SK-N-SH (cell line): ENCODE measurements at regions not wholly inside any gene's neighbourhood (a gene's known extent, or its start where the extent isn't known, plus 50 kb on each side); places are given as distances from the start of the nearest gene placed in this dataset.

Experiments used
- CHD2 ChIP-seq: fragments of 150-350 bp; IDR thresholded peaks from 2 replicates; pipeline ENCODE4 v1.6.1; 2018; ENCODE audit warnings: low read length; ENCODE audit not compliant: partially characterized antibody
- EZH2phosphoT487 ChIP-seq: fragments of 200-600 bp; sonication (generic); IDR thresholded peaks from 2 replicates; pipeline ENCODE4 v1.6.1; 2017; ENCODE audit warnings: low read depth, mixed run types, mild to moderate bottlenecking, antibody characterized with exemption, moderate library complexity, borderline replicate concordance
- FOXM1 ChIP-seq: IDR thresholded peaks from 2 replicates; pipeline ENCODE4 v1.4.0; 2012; ENCODE audit warnings: low read depth, mild to moderate bottlenecking
- GATA2 ChIP-seq: sonication (generic); formaldehyde crosslinking; IDR thresholded peaks from 2 replicates; pipeline ENCODE4 v1.5.0; 2020; ENCODE audit warnings: mild to moderate bottlenecking, missing genetic modification reagents
- MXI1 ChIP-seq: IDR thresholded peaks from 2 replicates; pipeline ENCODE4 v1.6.1; 2012; ENCODE audit warnings: mild to moderate bottlenecking, low read depth, low read length, improper control_type of control experiment
- RAD21 ChIP-seq: IDR thresholded peaks from 2 replicates; pipeline ENCODE4 v1.6.1; 2012; ENCODE audit warnings: mild to moderate bottlenecking, low read length
- RCOR1 ChIP-seq: fragments of 150-350 bp; IDR thresholded peaks from 2 replicates; pipeline ENCODE4 v1.6.1; 2017; ENCODE audit warnings: antibody characterized with exemption, low read length
- RXRA ChIP-seq: IDR thresholded peaks from 2 replicates; pipeline ENCODE4 v1.4.0; 2012; ENCODE audit warnings: low read depth, mild to moderate bottlenecking, borderline replicate concordance
- SIN3A ChIP-seq: IDR thresholded peaks from 2 replicates; pipeline ENCODE4 v1.6.1; 2012; ENCODE audit warnings: low read depth, mild to moderate bottlenecking, low read length, moderate library complexity, borderline replicate concordance
- TAF1 ChIP-seq: IDR thresholded peaks from 2 replicates; pipeline ENCODE4 v1.6.1; 2012; ENCODE audit warnings: low read depth, mild to moderate bottlenecking, low read length, moderate library complexity, borderline replicate concordance
- TCF12 ChIP-seq: IDR thresholded peaks from 2 replicates; pipeline ENCODE4 v1.4.0; 2012
- YY1 ChIP-seq: IDR thresholded peaks from 2 replicates; pipeline ENCODE4 v1.4.0; 2012; ENCODE audit warnings: low read depth, mild to moderate bottlenecking
- TF ChIP-seq, protein P1 (sequence below): fragments of 200-600 bp; sonication (generic); IDR thresholded peaks from 2 replicates; pipeline ENCODE4 v1.6.1; 2017; ENCODE audit warnings: antibody characterized with exemption, mild to moderate bottlenecking, moderate library complexity

DNA sequence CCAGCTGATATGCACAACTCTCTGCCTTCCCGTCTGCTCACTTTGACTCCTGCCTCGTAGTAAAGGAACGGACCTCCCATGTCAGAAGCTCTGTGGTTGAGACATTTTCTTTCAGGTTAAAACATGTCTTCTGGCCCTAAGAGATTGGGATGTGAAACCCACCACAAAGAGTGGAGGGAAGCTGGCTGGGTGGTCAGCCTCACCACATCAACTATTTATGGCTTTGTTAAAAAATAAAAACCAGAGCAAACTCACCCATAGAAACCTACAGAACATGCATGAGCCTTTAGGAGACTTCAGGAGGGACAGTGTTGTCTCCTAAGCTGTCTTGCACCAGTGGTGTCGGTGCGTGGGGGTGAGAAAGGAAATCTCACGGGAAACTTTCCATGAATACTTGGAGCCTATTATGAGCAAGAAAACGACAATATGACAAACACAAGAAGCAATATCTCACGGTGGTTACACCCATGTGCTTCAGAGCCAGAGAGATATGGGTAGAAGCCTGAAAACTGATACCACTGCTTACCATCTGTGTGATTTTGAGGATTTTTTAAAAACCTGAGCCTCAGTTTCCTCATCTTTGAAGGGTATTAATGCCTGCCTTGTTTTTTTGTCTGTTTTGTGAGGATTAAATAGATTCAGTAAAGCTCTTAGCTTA is 61.7 kb upstream of the XYLT1 start:
- TF ChIP-seq RCOR1 (no peak), RXRA (no peak), FOXM1 (no peak), TCF12 (no peak), TAF1 (no peak), YY1 (no peak), MXI1 (no peak), RAD21 (no peak), CHD2 (no peak), EZH2phosphoT487 (no peak), SIN3A (no peak), GATA2 (no peak)
- TF ChIP-seq, protein P1, sequence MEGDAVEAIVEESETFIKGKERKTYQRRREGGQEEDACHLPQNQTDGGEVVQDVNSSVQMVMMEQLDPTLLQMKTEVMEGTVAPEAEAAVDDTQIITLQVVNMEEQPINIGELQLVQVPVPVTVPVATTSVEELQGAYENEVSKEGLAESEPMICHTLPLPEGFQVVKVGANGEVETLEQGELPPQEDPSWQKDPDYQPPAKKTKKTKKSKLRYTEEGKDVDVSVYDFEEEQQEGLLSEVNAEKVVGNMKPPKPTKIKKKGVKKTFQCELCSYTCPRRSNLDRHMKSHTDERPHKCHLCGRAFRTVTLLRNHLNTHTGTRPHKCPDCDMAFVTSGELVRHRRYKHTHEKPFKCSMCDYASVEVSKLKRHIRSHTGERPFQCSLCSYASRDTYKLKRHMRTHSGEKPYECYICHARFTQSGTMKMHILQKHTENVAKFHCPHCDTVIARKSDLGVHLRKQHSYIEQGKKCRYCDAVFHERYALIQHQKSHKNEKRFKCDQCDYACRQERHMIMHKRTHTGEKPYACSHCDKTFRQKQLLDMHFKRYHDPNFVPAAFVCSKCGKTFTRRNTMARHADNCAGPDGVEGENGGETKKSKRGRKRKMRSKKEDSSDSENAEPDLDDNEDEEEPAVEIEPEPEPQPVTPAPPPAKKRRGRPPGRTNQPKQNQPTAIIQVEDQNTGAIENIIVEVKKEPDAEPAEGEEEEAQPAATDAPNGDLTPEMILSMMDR: no peak
